LNCaP clone FGC (cell line): ENCODE measurements at regions not wholly inside any gene's neighbourhood (a gene's known extent, or its start where the extent isn't known, plus 50 kb on each side); places are given as distances from the start of the nearest gene placed in this dataset.

Source experiments
- DNase-seq: peaks from one replicate; pipeline ENCODE4 v3.0.0-alpha.2; 2011; ENCODE audit warnings: low read depth
- H3K4me3 ChIP-seq: 2 replicates; pipeline ENCODE4 v1.5.1; 2011; ENCODE audit warnings: mild to moderate bottlenecking, low read depth, low read length, control low read depth
- TF ChIP-seq, protein P1 (sequence below): IDR thresholded peaks from 2 replicates; pipeline ENCODE4 v1.5.1; 2012; ENCODE audit warnings: mild to moderate bottlenecking; ENCODE audit not compliant: control insufficient read depth, insufficient read depth; ENCODE audit errors: extremely low read depth

DNA sequence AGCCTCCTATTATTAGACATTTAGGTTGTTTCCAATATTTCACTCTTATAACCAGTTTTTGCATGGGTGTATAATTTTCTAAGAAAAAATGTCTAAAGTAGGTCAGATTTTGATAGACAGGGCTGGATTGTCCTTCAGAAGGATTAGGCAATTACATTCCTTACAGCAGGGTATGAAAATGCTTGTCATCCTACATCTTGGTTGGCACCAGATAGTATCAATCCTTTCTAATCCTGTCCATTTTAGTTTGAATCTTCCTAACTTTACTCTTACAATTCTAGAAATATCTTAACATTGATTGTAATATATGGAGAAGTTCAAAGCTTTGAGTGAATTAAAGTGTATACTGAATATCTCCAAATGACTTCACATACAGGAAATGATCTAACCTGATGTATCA, 63.0 kb upstream of the ZBED5 start:
- TF ChIP-seq, protein P1, sequence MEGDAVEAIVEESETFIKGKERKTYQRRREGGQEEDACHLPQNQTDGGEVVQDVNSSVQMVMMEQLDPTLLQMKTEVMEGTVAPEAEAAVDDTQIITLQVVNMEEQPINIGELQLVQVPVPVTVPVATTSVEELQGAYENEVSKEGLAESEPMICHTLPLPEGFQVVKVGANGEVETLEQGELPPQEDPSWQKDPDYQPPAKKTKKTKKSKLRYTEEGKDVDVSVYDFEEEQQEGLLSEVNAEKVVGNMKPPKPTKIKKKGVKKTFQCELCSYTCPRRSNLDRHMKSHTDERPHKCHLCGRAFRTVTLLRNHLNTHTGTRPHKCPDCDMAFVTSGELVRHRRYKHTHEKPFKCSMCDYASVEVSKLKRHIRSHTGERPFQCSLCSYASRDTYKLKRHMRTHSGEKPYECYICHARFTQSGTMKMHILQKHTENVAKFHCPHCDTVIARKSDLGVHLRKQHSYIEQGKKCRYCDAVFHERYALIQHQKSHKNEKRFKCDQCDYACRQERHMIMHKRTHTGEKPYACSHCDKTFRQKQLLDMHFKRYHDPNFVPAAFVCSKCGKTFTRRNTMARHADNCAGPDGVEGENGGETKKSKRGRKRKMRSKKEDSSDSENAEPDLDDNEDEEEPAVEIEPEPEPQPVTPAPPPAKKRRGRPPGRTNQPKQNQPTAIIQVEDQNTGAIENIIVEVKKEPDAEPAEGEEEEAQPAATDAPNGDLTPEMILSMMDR = no peak
- no peak overlapping the region for H3K4me3 ChIP-seq

DNA sequence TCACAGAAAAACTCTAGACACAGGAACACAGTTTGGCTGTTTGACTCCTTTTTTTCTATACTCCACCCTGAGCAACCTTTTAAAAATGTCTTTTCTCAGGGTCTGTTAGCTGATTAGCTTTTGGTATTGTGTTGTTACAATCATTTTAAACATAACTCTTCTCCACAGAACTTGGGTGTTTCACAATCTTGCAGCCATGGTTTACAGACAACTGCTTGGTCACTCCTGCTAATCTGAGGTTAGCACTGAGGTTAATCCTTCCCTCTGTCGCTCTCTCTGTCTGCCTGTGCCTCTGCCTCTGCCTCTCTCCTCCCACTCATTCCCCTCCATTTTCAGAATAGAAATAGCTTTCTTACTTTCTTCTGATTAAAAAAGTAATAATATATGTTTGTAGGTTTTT, 62.4 kb upstream of the ZBED5 start:
- TF ChIP-seq, protein P1 = no peak
- H3K4me3 ChIP-seq = no peak overlapping the region
- DNase-seq = no peak

More for the DNA sequence above, 63.0 kb upstream of the ZBED5 start:
- DNase-seq = no peak

DNA sequence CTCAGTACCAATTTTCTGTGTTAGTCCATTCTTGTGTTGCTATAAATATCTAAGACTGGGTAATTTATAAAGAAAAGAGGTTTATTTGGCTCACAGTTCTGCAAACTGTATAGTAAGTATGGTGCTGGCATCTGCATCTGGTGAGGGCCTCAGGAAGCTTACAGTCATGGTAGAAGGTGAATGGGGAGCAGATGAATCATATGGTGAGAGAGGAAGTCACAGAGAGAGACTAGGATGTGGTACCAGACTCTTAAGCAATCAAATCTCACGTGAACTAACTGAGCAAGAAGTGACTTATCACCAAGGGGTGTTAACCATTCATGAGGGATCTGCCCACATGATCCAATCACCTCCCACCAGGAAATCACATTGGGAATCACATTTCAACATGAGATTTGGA, 60.8 kb upstream of the ZBED5 start:
- no peak overlapping the region for H3K4me3 ChIP-seq
- DNase-seq = no peak
- TF ChIP-seq, protein P1 = no peak

DNA sequence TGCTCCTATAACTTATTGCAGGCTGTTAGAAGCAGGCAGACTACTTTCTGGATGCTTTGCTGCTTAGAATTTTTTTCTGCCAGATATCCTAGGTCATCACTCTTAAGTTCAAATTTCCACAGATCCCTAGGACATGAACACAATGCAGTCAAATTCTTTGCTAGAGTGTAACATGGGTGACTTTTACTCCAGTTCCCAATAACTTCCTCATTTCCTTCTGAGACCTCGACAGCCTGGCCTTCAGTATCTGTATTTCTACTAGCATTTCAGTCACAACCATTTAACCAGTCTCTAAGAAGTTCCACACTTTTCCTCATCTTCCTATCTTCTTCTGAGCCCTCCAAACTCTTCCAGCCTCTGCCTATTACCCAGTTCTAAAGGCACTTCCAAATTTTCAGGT, 60.4 kb upstream of the ZBED5 start:
- TF ChIP-seq, protein P1 = no peak
- H3K4me3 ChIP-seq = no peak overlapping the region
- no peak for DNase-seq

DNA sequence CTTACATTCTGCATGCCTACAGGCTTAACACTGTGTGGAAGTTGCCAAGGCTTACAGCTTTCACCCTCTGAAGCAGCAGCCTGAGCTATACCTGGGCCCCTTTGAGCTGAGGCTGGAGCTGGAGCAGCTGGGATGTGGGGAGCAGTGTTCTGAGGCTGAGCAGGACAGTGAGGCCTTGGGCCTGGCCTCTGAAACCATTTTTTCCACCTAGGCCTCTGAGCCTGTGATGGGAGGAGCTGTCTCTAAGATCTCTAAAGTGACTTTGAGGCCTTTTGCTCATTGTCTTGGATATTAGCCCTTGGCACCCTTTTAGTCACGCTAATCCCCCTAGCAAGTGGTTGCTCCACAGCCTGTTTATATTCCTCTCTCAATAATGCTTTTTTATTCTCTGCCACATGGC, 59.9 kb upstream of the ZBED5 start:
- H3K4me3 ChIP-seq = no peak overlapping the region
- no peak for DNase-seq
- TF ChIP-seq, protein P1 = no peak

DNA sequence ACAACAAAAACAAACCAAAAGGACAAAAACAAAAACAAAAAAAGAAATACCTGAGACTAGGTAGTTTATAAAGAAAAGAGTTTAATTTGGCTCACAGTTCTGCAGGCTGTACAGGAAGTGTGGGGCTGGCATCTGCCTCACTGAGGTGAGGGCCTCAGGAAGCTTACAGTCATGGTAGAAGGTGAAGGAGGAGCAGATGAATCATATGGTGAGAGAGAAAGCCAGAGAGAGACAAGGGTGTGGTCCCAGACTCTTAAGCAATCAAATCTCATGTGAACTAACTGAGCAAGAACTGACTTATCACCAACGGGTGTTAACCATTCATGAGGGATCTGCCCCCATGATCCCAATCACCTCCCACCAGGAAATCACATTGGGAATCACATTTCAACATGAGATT, 58.8 kb upstream of the ZBED5 start:
- H3K4me3 ChIP-seq = no peak overlapping the region
- no peak for DNase-seq
- TF ChIP-seq, protein P1 = no peak

DNA sequence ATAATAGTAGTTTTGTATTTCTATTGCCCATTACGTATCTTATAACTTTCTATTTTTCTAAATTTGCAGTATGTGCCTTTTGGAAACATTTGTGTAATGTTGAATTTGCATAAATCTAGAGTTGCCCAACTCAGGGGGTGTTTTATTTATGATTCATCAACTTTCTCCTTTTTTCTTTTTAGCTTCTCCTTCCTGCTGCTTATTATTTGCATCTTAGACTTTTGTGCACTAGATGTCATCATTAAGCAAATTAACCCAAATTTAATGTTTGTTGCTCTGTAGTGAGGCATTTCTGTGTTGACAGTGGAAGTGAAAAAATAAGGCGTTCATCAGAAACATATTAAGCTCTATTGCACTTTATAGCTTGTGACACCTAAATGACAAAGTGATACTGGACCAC, 56.2 kb upstream of the ZBED5 start:
- TF ChIP-seq, protein P1 = no peak
- H3K4me3 ChIP-seq = no peak overlapping the region
- no peak for DNase-seq
